ENCODE measurements at regions not wholly inside any gene's neighbourhood (a gene's known extent, or its start where the extent isn't known, plus 50 kb on each side); places are given as distances from the start of the nearest gene placed in this dataset.

- DNase-seq (no peak), ATAC-seq (ENCODE audit: low read depth) (no peak)
- Mint-ChIP-seq H3K9me3 (no peaks in the 10 kb centered on the region), H3K4me1 (no peaks in the 10 kb centered on the region), H3K27me3 (peaks cover 5% of the 10 kb centered on the region), H3K27ac (no peak overlapping the region), H3K36me3 (ENCODE audit: low read depth) (no peaks in the 10 kb centered on the region), H3K4me3 (no peak overlapping the region)
- no peak for TF ChIP-seq CTCF (IDR thresholded peaks at IDR 0.05)
- ChIA-PET POLR2A (no interaction called here), CTCF (no interaction called here)
- intact Hi-C loops (cut with micrococcal nuclease): no loop called here
Observed at GRCh38 chr3:18159681-18160080, 265.5 kb downstream of the SATB1 start.

- Mint-ChIP-seq H3K27ac (no peak overlapping the region), H3K4me1 (no peaks in the 10 kb centered on the region), H3K27me3 (peaks cover 2% of the 10 kb centered on the region), H3K36me3 (ENCODE audit: low read depth) (no peaks in the 10 kb centered on the region), H3K4me3 (no peak overlapping the region), H3K9me3 (no peaks in the 10 kb centered on the region)
- ChIA-PET CTCF (no interaction called here), POLR2A (no interaction called here)
- DNase-seq (no peak), ATAC-seq (ENCODE audit: low read depth) (no peak)
- intact Hi-C loops (cut with micrococcal nuclease): no loop called here
- TF ChIP-seq CTCF (IDR thresholded peaks at IDR 0.05): no peak
Observed at GRCh38 chr3:18153571-18154173, 271.5 kb downstream of the SATB1 start.

GRCh38 chr3:18151199-18151598 lies 273.9 kb downstream of the SATB1 start:
- DNase-seq: no peak
- ChIA-PET CTCF (no interaction called here), POLR2A (no interaction called here)
- no peaks in the 10 kb centered on the region for H3K9me3 Mint-ChIP-seq
- H3K27me3 Mint-ChIP-seq: peaks cover 2% of the 10 kb centered on the region
- H3K36me3 Mint-ChIP-seq (ENCODE audit: low read depth): no peaks in the 10 kb centered on the region
- intact Hi-C loops (cut with micrococcal nuclease): no loop called here
- no peaks in the 10 kb centered on the region for H3K4me1 Mint-ChIP-seq
- no peak overlapping the region for H3K27ac Mint-ChIP-seq
- H3K4me3 Mint-ChIP-seq: no peak overlapping the region
- no peak for TF ChIP-seq CTCF (IDR thresholded peaks at IDR 0.05)
- no peak for ATAC-seq (ENCODE audit: low read depth)

GRCh38 chr3:18149935-18150334 lies 275.2 kb downstream of the SATB1 start:
- Mint-ChIP-seq H3K4me3 (no peak overlapping the region), H3K27ac (no peak overlapping the region), H3K9me3 (no peaks in the 10 kb centered on the region), H3K4me1 (no peaks in the 10 kb centered on the region), H3K27me3 (peaks cover 2% of the 10 kb centered on the region), H3K36me3 (ENCODE audit: low read depth) (no peaks in the 10 kb centered on the region)
- CTCF ChIA-PET: no interaction called here
- ATAC-seq (ENCODE audit: low read depth) (no peak), DNase-seq (no peak)
- TF ChIP-seq CTCF (IDR thresholded peaks at IDR 0.05): no peak
- intact Hi-C loops (cut with micrococcal nuclease): no loop called here
- POLR2A ChIA-PET: no interaction called here

- Mint-ChIP-seq H3K36me3 (ENCODE audit: low read depth) (no peaks in the 10 kb centered on the region), H3K27ac (no peak overlapping the region), H3K27me3 (peaks cover 2% of the 10 kb centered on the region), H3K4me3 (no peak overlapping the region), H3K9me3 (no peaks in the 10 kb centered on the region), H3K4me1 (no peaks in the 10 kb centered on the region)
- DNase-seq: no peak
- intact Hi-C loops (cut with micrococcal nuclease): no loop called here
- POLR2A ChIA-PET: no interaction called here
- ATAC-seq (ENCODE audit: low read depth): no peak
- CTCF ChIA-PET: no interaction called here
- TF ChIP-seq CTCF (IDR thresholded peaks at IDR 0.05): no peak
Observed at GRCh38 chr3:18149386-18149785, 275.8 kb downstream of the SATB1 start.
